Tibial nerve (tissue), 3 donors: ENCODE measurements at regions not wholly inside any gene's neighbourhood (a gene's known extent, or its start where the extent isn't known, plus 50 kb on each side); places are given as distances from the start of the nearest gene placed in this dataset.

Source experiments
- POLR2A ChIP-seq, 2 donors: fragments of 450-650 bp; IDR thresholded peaks; one replicate each; pipeline ENCODE4 v1.6.1; 2017; ENCODE audit warnings: antibody characterized with exemption in 2 of 2, mild to moderate bottlenecking in 2 of 2, moderate library complexity in 2 of 2
- TF ChIP-seq, protein P1 (sequence below), 5 experiments: fragments of 200-600 bp in 3 of 5; fragments of 450-650 bp in 2 of 5; sonication (generic) in 3 of 5; IDR thresholded peaks; one replicate each; pipeline ENCODE4 v1.5.1; 2016 to 2019; ENCODE audit warnings: antibody characterized with exemption in 5 of 5, mild to moderate bottlenecking in 3 of 5, moderate library complexity in 2 of 5

DNA sequence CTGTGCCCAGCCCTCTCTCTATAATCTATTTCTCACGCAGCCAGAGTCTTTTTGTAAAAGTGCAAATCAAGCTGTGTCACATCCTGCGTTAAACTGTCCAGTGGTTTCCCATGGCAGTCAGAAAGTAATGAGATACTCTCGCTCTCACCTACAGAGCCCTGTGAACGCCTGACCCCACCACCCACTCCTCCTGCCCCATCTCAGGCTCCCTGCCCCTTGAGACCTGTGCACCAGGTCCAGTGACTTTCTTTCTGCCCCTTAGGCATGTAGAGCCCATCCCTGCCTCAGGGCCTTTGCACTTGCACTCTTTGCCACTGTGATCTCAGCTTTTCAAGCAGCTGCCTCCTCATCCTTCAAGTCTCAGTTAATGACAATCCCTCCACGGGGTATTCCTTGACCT lies 58.3 kb upstream of the RASGRP1 start:
- TF ChIP-seq, protein P1, sequence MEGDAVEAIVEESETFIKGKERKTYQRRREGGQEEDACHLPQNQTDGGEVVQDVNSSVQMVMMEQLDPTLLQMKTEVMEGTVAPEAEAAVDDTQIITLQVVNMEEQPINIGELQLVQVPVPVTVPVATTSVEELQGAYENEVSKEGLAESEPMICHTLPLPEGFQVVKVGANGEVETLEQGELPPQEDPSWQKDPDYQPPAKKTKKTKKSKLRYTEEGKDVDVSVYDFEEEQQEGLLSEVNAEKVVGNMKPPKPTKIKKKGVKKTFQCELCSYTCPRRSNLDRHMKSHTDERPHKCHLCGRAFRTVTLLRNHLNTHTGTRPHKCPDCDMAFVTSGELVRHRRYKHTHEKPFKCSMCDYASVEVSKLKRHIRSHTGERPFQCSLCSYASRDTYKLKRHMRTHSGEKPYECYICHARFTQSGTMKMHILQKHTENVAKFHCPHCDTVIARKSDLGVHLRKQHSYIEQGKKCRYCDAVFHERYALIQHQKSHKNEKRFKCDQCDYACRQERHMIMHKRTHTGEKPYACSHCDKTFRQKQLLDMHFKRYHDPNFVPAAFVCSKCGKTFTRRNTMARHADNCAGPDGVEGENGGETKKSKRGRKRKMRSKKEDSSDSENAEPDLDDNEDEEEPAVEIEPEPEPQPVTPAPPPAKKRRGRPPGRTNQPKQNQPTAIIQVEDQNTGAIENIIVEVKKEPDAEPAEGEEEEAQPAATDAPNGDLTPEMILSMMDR (IDR thresholded peaks at IDR 0.05) = no peak
- TF ChIP-seq POLR2A (IDR thresholded peaks at IDR 0.05) = no peak
